K562 (cell line): ENCODE measurements at regions not wholly inside any gene's neighbourhood (a gene's known extent, or its start where the extent isn't known, plus 50 kb on each side); places are given as distances from the start of the nearest gene placed in this dataset.

Experiments used
- CBFB ChIP-seq: sonication (generic); formaldehyde crosslinking; IDR thresholded peaks from 2 replicates; pipeline ENCODE4 v1.4.0; 2020; ENCODE audit warnings: mild to moderate bottlenecking, missing genetic modification reagents
- EGR1 ChIP-seq: fragments of 450-650 bp; conservative IDR thresholded peaks from 2 replicates; pipeline ENCODE4 v1.6.1; 2017; ENCODE audit warnings: mild to moderate bottlenecking
- EP300 ChIP-seq: IDR thresholded peaks from 2 replicates; pipeline ENCODE4 v1.6.1; 2012; ENCODE audit warnings: low read length, improper control_type of control experiment
- FOXJ3 ChIP-seq: sonication (generic); formaldehyde crosslinking; IDR thresholded peaks from 2 replicates; pipeline ENCODE4 v1.4.0; 2020; ENCODE audit warnings: mild to moderate bottlenecking, missing genetic modification reagents
- HDAC1 ChIP-seq, 2 experiments: fragments of 450-650 bp; IDR thresholded peaks; 2 replicates each; pipeline ENCODE4 v1.6.1; 2016 to 2017; ENCODE audit warnings: inconsistent platforms in 1 of 2, mild to moderate bottlenecking in 1 of 2, moderate library complexity in 1 of 2
- POLR2AphosphoS5 ChIP-seq: IDR thresholded peaks from 2 replicates; pipeline ENCODE4 v1.6.1; 2011; ENCODE audit warnings: mild to moderate bottlenecking, low read depth, low read length, moderate library complexity; ENCODE audit not compliant: control insufficient read depth, insufficient read depth
- STAT5A ChIP-seq: IDR thresholded peaks from 2 replicates; pipeline ENCODE4 v1.6.1; 2012; ENCODE audit warnings: low read length, inconsistent platforms, borderline replicate concordance
- YY1 ChIP-seq, 3 experiments: IDR thresholded peaks; 2 replicates each; pipeline ENCODE4 v1.6.1; 2011; ENCODE audit warnings: low read length in 2 of 3, mild to moderate bottlenecking in 2 of 3, moderate library complexity in 2 of 3, borderline replicate concordance in 1 of 3, control low read depth in 1 of 3, low read depth in 1 of 3; ENCODE audit not compliant: insufficient read depth in 3 of 3, insufficient replicate concordance in 2 of 3, control insufficient read depth in 1 of 3, insufficient read length in 1 of 3; ENCODE audit errors: extremely low read depth in 1 of 3
- ZFP91 ChIP-seq: sonication (generic); formaldehyde crosslinking; IDR thresholded peaks from 2 replicates; pipeline ENCODE4 v1.8.0; 2022; ENCODE audit warnings: mild to moderate bottlenecking, missing genetic modification reagents
- TF ChIP-seq, protein P1 (sequence below), 3 experiments: IDR thresholded peaks in 2 of 3; conservative IDR thresholded peaks in 1 of 3; 2 replicates each; pipeline ENCODE4 v1.5.1; 2011 to 2012; ENCODE audit warnings: low read length in 3 of 3, mild to moderate bottlenecking in 3 of 3, control low read depth in 2 of 3, improper control_type of control experiment in 1 of 3, inconsistent platforms in 1 of 3, low read depth in 1 of 3, mixed read lengths in 1 of 3, moderate library complexity in 1 of 3; ENCODE audit not compliant: insufficient read depth in 2 of 3
- TF ChIP-seq, protein P2 (sequence below): sonication (generic); formaldehyde crosslinking; IDR thresholded peaks from 2 replicates; pipeline ENCODE4 v1.9.0; 2022; ENCODE audit warnings: mild to moderate bottlenecking, missing genetic modification reagents
- TF ChIP-seq, protein P3 (sequence below): sonication (generic); formaldehyde crosslinking; IDR thresholded peaks from 2 replicates; pipeline ENCODE4 v1.5.0; 2020; ENCODE audit warnings: missing genetic modification reagents

DNA sequence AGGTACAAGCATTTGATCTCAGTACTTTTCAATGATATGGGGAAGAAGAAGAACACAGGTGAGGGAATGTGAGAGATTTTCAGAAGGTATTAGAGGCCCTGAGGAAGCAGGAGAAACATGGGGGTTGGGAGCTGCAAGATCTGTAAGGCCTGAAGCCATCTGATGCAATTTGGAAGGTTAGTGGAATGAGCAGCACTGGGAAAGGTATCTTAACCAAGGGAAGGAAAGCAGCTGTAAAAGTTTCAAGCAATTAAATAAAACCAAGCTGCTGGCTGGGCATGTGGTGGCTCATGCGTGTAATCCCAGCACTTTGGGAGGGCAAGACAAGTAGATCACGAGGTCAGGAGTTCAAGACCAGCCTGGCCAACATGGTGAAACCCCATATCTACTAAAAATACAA is 104.4 kb upstream of the PARP11 start:
- TF ChIP-seq, protein P1, sequence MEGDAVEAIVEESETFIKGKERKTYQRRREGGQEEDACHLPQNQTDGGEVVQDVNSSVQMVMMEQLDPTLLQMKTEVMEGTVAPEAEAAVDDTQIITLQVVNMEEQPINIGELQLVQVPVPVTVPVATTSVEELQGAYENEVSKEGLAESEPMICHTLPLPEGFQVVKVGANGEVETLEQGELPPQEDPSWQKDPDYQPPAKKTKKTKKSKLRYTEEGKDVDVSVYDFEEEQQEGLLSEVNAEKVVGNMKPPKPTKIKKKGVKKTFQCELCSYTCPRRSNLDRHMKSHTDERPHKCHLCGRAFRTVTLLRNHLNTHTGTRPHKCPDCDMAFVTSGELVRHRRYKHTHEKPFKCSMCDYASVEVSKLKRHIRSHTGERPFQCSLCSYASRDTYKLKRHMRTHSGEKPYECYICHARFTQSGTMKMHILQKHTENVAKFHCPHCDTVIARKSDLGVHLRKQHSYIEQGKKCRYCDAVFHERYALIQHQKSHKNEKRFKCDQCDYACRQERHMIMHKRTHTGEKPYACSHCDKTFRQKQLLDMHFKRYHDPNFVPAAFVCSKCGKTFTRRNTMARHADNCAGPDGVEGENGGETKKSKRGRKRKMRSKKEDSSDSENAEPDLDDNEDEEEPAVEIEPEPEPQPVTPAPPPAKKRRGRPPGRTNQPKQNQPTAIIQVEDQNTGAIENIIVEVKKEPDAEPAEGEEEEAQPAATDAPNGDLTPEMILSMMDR (IDR thresholded peaks at IDR 0.05 in 2 of 3, conservative IDR thresholded peaks at IDR 0.05 in 1 of 3; ENCODE audit: insufficient read depth in 2 of 3, low read depth in 1 of 3, low read length in 3 of 3): no peak
- TF ChIP-seq POLR2AphosphoS5 (no peak), EP300 (no peak), FOXJ3 (CRISPR knock-in tag) (no peak), ZFP91 (no peak), STAT5A (no peak), CBFB (no peak), HDAC1 (IDR thresholded peaks at IDR 0.05) (no peak), EGR1 (no peak), YY1 (IDR thresholded peaks at IDR 0.05; ENCODE audit: borderline replicate concordance in 1 of 3, control insufficient read depth in 1 of 3, extremely low read depth in 1 of 3, insufficient read depth in 3 of 3, insufficient read length in 1 of 3, insufficient replicate concordance in 2 of 3, low read depth in 1 of 3, low read length in 2 of 3) (no peak)
- TF ChIP-seq, protein P2, sequence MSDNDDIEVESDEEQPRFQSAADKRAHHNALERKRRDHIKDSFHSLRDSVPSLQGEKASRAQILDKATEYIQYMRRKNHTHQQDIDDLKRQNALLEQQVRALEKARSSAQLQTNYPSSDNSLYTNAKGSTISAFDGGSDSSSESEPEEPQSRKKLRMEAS: no peak
- TF ChIP-seq, protein P3, sequence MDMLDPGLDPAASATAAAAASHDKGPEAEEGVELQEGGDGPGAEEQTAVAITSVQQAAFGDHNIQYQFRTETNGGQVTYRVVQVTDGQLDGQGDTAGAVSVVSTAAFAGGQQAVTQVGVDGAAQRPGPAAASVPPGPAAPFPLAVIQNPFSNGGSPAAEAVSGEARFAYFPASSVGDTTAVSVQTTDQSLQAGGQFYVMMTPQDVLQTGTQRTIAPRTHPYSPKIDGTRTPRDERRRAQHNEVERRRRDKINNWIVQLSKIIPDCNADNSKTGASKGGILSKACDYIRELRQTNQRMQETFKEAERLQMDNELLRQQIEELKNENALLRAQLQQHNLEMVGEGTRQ (CRISPR knock-in tag): no peak
